Right atrium auricular region (tissue), 2 donors: ENCODE measurements at regions not wholly inside any gene's neighbourhood (a gene's known extent, or its start where the extent isn't known, plus 50 kb on each side); places are given as distances from the start of the nearest gene placed in this dataset.

Experiments used
- DNase-seq: peaks from one replicate; pipeline ENCODE4 v3.0.0-alpha.2; 2019; ENCODE audit warnings: low spot score
- H3K27ac ChIP-seq, 2 donors: fragments of 200-600 bp; sonication (generic); 1 replicate in 1 of 2; 2 replicates in 1 of 2; pipeline ENCODE4 v1.5.1; 2016 to 2019
- H3K27me3 ChIP-seq, 2 donors: fragments of 200-600 bp; sonication (generic); one replicate each; pipeline versions ENCODE4 v1.5.1 to v1.6.0; 2017 to 2019
- H3K36me3 ChIP-seq: fragments of 200-600 bp; sonication (generic); one replicate; pipeline ENCODE4 v1.5.1; 2016
- H3K4me1 ChIP-seq, 2 donors: fragments of 200-600 bp; sonication (generic); one replicate each; pipeline versions ENCODE4 v1.5.1 to v1.6.0; 2017 to 2019
- H3K4me3 ChIP-seq, 2 donors: fragments of 200-600 bp; sonication (generic); 1 replicate in 1 of 2; 2 replicates in 1 of 2; pipeline ENCODE4 v1.5.1; 2017 to 2019; ENCODE audit warnings: mild to moderate bottlenecking in 1 of 2, moderate library complexity in 1 of 2
- H3K9me3 ChIP-seq, 2 donors: fragments of 200-600 bp; sonication (generic); one replicate each; pipeline ENCODE4 v1.5.1; 2019
- TF ChIP-seq, protein P1 (sequence below), 2 donors: fragments of 200-600 bp; sonication (generic); IDR thresholded peaks; one replicate each; pipeline ENCODE4 v1.5.1; 2019; ENCODE audit warnings: antibody characterized with exemption in 2 of 2

DNA sequence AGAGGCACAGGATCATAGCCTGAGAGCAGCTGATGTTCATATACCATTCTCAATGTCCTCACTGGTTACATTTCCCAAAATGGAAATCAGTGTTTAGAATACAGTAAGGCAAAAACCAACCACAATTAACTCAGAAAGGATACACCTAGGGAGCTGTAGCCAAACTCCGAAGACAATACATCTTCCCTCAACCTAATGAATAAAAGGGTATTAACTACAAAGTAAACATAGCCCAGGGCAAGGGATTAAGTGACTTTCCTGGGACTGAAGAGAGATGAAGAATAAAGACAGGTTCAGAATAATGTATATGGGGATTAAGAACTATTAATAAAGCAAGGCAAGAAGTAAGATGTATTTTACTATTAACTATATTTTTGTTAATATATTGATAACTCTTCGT is 79.5 kb downstream of the RPS29 start:
- Histone ChIP-seq H3K9me3 (no peaks in the 10 kb centered on the region), H3K27me3 (no peaks in the 10 kb centered on the region), H3K36me3 (no peaks in the 10 kb centered on the region), H3K4me3 (no peak overlapping the region), H3K27ac (no peak overlapping the region), H3K4me1 (no peaks in the 10 kb centered on the region)
- TF ChIP-seq, protein P1, sequence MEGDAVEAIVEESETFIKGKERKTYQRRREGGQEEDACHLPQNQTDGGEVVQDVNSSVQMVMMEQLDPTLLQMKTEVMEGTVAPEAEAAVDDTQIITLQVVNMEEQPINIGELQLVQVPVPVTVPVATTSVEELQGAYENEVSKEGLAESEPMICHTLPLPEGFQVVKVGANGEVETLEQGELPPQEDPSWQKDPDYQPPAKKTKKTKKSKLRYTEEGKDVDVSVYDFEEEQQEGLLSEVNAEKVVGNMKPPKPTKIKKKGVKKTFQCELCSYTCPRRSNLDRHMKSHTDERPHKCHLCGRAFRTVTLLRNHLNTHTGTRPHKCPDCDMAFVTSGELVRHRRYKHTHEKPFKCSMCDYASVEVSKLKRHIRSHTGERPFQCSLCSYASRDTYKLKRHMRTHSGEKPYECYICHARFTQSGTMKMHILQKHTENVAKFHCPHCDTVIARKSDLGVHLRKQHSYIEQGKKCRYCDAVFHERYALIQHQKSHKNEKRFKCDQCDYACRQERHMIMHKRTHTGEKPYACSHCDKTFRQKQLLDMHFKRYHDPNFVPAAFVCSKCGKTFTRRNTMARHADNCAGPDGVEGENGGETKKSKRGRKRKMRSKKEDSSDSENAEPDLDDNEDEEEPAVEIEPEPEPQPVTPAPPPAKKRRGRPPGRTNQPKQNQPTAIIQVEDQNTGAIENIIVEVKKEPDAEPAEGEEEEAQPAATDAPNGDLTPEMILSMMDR (IDR thresholded peaks at IDR 0.05): no peak
- DNase-seq: no peak

- DNase-seq: no peak
- Histone ChIP-seq H3K4me1 (no peaks in the 10 kb centered on the region), H3K36me3 (no peaks in the 10 kb centered on the region), H3K27me3 (no peaks in the 10 kb centered on the region), H3K9me3 (no peaks in the 10 kb centered on the region), H3K4me3 (no peak overlapping the region), H3K27ac (no peak overlapping the region)
- TF ChIP-seq, protein P1 (IDR thresholded peaks at IDR 0.05): no peak
Measured at GRCh38 chr14:49505041-49505766, 81.0 kb downstream of the RPS29 start.

DNA sequence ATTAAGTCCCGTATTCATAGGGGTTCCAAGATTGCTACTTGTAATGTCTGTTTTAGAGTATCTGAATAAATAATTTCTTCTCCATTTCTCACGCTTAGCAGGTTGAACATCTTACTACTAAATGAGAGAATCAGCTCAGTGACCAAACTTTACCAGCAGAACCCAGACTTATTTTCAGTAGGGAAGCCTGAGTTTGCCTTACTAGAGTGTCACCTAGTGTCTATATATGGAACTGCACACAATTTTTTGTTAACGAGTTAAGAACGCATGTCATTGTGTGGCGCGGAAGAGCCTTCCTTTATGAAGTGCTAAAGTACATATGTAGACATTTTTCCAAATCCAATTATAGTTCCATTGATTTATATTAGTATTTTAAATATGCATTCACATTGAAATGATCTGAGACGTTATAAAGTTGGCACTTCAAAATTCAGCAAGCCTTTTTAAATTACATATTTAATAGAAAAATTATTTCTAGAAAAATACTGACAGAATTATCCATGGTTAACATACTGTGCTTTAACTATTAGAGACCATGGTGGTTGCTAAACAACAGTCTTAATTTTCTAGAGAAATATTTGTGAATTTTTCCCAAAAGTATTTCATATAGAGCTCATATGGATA is 88.3 kb downstream of the RPS29 start:
- TF ChIP-seq, protein P1 (IDR thresholded peaks at IDR 0.05): peak; percentile 79 to 84
- no peak overlapping the region for H3K4me3 ChIP-seq
- H3K27me3 ChIP-seq: no peaks in the 10 kb centered on the region
- H3K9me3 ChIP-seq: no peaks in the 10 kb centered on the region
- H3K36me3 ChIP-seq: no peaks in the 10 kb centered on the region
- no peaks in the 10 kb centered on the region for H3K4me1 ChIP-seq
- DNase-seq: no peak
- no peak overlapping the region for H3K27ac ChIP-seq

- TF ChIP-seq, protein P1 (IDR thresholded peaks at IDR 0.05): no peak
Measured at GRCh38 chr14:49497267-49497666, 88.9 kb downstream of the RPS29 start.

DNA sequence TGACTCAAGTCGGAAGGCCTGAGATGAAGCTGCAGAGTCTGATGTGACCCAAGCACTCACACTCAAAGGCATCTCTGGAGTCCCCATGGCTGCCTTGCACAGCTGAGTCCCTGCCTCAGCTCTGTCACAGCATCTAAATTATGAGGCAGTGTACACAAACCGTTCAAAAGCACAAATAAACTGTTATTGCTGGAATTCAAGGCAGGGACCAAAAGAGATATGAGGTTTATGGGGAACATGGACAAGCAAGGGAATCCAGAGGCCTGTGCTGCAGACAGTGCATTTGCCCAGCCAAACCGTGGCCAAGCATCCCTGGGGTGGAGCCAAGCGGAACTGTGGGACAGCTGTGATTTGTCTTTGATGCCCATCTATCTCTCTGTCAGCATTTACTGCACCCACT is 91.3 kb downstream of the RPS29 start:
- TF ChIP-seq, protein P1 (IDR thresholded peaks at IDR 0.05): no peak
- Histone ChIP-seq H3K36me3 (no peaks in the 10 kb centered on the region), H3K9me3 (no peaks in the 10 kb centered on the region), H3K4me1 (no peaks in the 10 kb centered on the region), H3K4me3 (no peak overlapping the region), H3K27ac (no peak overlapping the region), H3K27me3 (no peaks in the 10 kb centered on the region)
- no peak for DNase-seq

More at GRCh38 chr14:49497267-49497666, 88.9 kb downstream of the RPS29 start:
- no peak overlapping the region for H3K4me3 ChIP-seq
- no peak for DNase-seq
- no peaks in the 10 kb centered on the region for H3K4me1 ChIP-seq
- H3K27me3 ChIP-seq: no peaks in the 10 kb centered on the region
- no peak overlapping the region for H3K27ac ChIP-seq
- H3K36me3 ChIP-seq: no peaks in the 10 kb centered on the region
- no peaks in the 10 kb centered on the region for H3K9me3 ChIP-seq
